ENCODE measurements at regions not wholly inside any gene's neighbourhood (a gene's known extent, or its start where the extent isn't known, plus 50 kb on each side); places are given as distances from the start of the nearest gene placed in this dataset.
A peak's percentile ranks its signal among the peaks of the same experiment; 100 is the strongest.

DNA sequence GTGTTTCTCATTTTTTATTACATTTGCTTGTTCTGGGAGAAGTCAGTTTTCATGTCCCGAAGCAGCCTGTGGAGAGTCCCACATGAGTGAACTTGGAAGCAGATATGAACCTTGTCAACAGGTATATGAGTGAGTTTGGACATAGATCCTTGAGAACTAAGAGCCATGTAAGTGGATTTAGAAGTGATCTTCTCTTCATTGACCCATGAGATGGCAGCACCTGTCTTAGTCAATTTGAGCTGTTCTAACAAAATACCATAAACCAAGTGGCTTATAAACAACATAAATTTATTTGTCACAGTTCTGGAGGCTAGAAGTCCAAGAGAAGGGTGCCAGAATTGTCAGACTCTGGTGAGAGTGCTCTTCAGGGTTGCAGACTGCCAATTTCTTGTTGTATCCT, 1043.8 kb downstream of the ADGRL3 start:
- TF ChIP-seq EZH2phosphoT487 (IDR thresholded peaks at IDR 0.05; ENCODE audit: unreplicated experiment) (no peak), STAT1 (IDR thresholded peaks at IDR 0.05; ENCODE audit: unreplicated experiment) (no peak), CREB1 (CRISPR knock-in tag; IDR thresholded peaks at IDR 0.05; ENCODE audit: low read depth) (no peak), EZH2 (IDR thresholded peaks at IDR 0.05; ENCODE audit: low read depth, unreplicated experiment) (no peak), POLR2AphosphoS5 (IDR thresholded peaks at IDR 0.05; ENCODE audit: low read depth) (no peak)
- TF ChIP-seq, protein P1, sequence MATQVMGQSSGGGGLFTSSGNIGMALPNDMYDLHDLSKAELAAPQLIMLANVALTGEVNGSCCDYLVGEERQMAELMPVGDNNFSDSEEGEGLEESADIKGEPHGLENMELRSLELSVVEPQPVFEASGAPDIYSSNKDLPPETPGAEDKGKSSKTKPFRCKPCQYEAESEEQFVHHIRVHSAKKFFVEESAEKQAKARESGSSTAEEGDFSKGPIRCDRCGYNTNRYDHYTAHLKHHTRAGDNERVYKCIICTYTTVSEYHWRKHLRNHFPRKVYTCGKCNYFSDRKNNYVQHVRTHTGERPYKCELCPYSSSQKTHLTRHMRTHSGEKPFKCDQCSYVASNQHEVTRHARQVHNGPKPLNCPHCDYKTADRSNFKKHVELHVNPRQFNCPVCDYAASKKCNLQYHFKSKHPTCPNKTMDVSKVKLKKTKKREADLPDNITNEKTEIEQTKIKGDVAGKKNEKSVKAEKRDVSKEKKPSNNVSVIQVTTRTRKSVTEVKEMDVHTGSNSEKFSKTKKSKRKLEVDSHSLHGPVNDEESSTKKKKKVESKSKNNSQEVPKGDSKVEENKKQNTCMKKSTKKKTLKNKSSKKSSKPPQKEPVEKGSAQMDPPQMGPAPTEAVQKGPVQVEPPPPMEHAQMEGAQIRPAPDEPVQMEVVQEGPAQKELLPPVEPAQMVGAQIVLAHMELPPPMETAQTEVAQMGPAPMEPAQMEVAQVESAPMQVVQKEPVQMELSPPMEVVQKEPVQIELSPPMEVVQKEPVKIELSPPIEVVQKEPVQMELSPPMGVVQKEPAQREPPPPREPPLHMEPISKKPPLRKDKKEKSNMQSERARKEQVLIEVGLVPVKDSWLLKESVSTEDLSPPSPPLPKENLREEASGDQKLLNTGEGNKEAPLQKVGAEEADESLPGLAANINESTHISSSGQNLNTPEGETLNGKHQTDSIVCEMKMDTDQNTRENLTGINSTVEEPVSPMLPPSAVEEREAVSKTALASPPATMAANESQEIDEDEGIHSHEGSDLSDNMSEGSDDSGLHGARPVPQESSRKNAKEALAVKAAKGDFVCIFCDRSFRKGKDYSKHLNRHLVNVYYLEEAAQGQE (IDR thresholded peaks at IDR 0.05; ENCODE audit: unreplicated experiment) = no peak
- TF ChIP-seq, protein P2, sequence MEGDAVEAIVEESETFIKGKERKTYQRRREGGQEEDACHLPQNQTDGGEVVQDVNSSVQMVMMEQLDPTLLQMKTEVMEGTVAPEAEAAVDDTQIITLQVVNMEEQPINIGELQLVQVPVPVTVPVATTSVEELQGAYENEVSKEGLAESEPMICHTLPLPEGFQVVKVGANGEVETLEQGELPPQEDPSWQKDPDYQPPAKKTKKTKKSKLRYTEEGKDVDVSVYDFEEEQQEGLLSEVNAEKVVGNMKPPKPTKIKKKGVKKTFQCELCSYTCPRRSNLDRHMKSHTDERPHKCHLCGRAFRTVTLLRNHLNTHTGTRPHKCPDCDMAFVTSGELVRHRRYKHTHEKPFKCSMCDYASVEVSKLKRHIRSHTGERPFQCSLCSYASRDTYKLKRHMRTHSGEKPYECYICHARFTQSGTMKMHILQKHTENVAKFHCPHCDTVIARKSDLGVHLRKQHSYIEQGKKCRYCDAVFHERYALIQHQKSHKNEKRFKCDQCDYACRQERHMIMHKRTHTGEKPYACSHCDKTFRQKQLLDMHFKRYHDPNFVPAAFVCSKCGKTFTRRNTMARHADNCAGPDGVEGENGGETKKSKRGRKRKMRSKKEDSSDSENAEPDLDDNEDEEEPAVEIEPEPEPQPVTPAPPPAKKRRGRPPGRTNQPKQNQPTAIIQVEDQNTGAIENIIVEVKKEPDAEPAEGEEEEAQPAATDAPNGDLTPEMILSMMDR (conservative IDR thresholded peaks at IDR 0.05; ENCODE audit: low read depth in 2 of 2) = peak; percentile 29 to 50
